WTC11 (cell line): ENCODE measurements at regions not wholly inside any gene's neighbourhood (a gene's known extent, or its start where the extent isn't known, plus 50 kb on each side); places are given as distances from the start of the nearest gene placed in this dataset.

ENCODE experiments used
- ATAC-seq: fragments of 200-7000 bp; cut with Tn5 transposase; 2 replicates; pipeline ENCODE4 v1.10.0; 2021; ENCODE audit warnings: mild to moderate bottlenecking, moderate library complexity
- CTCF ChIA-PET: fragments of 300-600 bp; sonication (Branson Sonifier 250); formaldehyde crosslinking; loops from one replicate; lab custom pipeline; 2021; ENCODE audit warnings: antibody characterized with exemption; lab: Charles Lee
- POLR2A ChIA-PET: fragments of 350-600 bp; sonication (Branson Sonifier 250); formaldehyde crosslinking; loops from one replicate; lab custom pipeline; 2021; ENCODE audit warnings: antibody characterized with exemption; lab: Charles Lee
- DNase-seq: peaks from one replicate; pipeline ENCODE4 v3.0.0; 2021; ENCODE audit warnings: low spot score
- H3K27ac Mint-ChIP-seq: 2 replicates; pipeline ENCODE4 v1.8.0; 2021; ENCODE audit warnings: mixed read lengths
- H3K27me3 Mint-ChIP-seq: 2 replicates; pipeline ENCODE4 v1.8.0; 2021; ENCODE audit warnings: low read depth, mild to moderate bottlenecking, moderate library complexity, mixed read lengths
- H3K36me3 Mint-ChIP-seq: 2 replicates; pipeline ENCODE4 v1.8.0; 2021; ENCODE audit warnings: mixed read lengths
- H3K4me1 Mint-ChIP-seq: 2 replicates; pipeline ENCODE4 v1.8.0; 2022; ENCODE audit warnings: mixed read lengths
- H3K4me3 Mint-ChIP-seq: 2 replicates; pipeline ENCODE4 v1.8.0; 2021; ENCODE audit warnings: mild to moderate bottlenecking, moderate library complexity, mixed read lengths
- H3K9me3 Mint-ChIP-seq: 2 replicates; pipeline ENCODE4 v1.8.0; 2021; ENCODE audit warnings: mixed read lengths
- CREB1 ChIP-seq: sonication (generic); formaldehyde crosslinking; IDR thresholded peaks from 2 replicates; pipeline ENCODE4 v1.8.0; 2023; ENCODE audit warnings: mild to moderate bottlenecking, missing genetic modification reagents
- ETV6 ChIP-seq: sonication (generic); formaldehyde crosslinking; IDR thresholded peaks from 2 replicates; pipeline ENCODE4 v1.8.1; 2022; ENCODE audit warnings: mild to moderate bottlenecking, missing genetic modification reagents
- GRHL2 ChIP-seq: fragments of 250-450 bp; sonication (Bioruptor Pico); IDR thresholded peaks from 2 replicates; pipeline ENCODE4 v1.8.0; 2022; ENCODE audit warnings: mild to moderate bottlenecking, moderate library complexity; ENCODE audit not compliant: insufficient replicate concordance, severe bottlenecking
- IRF1 ChIP-seq: sonication (generic); formaldehyde crosslinking; IDR thresholded peaks from 2 replicates; pipeline ENCODE4 v1.8.0; 2023; ENCODE audit warnings: missing genetic modification reagents
- JAZF1 ChIP-seq: fragments of 250-450 bp; sonication (Bioruptor Pico); IDR thresholded peaks from 2 replicates; pipeline ENCODE4 v1.9.0; 2021; ENCODE audit warnings: moderate library complexity, mild to moderate bottlenecking, inconsistent platforms
- JUN ChIP-seq: sonication (generic); formaldehyde crosslinking; IDR thresholded peaks from 2 replicates; pipeline ENCODE4 v1.8.0; 2023; ENCODE audit warnings: mild to moderate bottlenecking, missing genetic modification reagents
- MAX ChIP-seq: sonication (generic); formaldehyde crosslinking; IDR thresholded peaks from 2 replicates; pipeline ENCODE4 v1.8.0; 2022; ENCODE audit warnings: mild to moderate bottlenecking, missing genetic modification reagents
- MXD4 ChIP-seq: fragments of 250-450 bp; sonication (Bioruptor Pico); IDR thresholded peaks from 2 replicates; pipeline ENCODE4 v1.8.0; 2021; ENCODE audit warnings: mild to moderate bottlenecking, moderate library complexity, borderline replicate concordance
- NFE2L1 ChIP-seq: sonication (generic); formaldehyde crosslinking; IDR thresholded peaks from 2 replicates; pipeline ENCODE4 v1.8.1; 2023; ENCODE audit warnings: missing genetic modification reagents
- NFYB ChIP-seq: sonication (generic); formaldehyde crosslinking; conservative IDR thresholded peaks from 2 replicates; pipeline ENCODE4 v1.8.0; 2022; ENCODE audit warnings: low read depth, missing genetic modification reagents
- RORB ChIP-seq: fragments of 250-450 bp; sonication (Bioruptor Pico); IDR thresholded peaks from 2 replicates; pipeline ENCODE4 v1.9.0; 2021; ENCODE audit warnings: mild to moderate bottlenecking
- SMAD4 ChIP-seq: sonication (generic); formaldehyde crosslinking; IDR thresholded peaks from 2 replicates; pipeline ENCODE4 v1.8.0; 2022; ENCODE audit warnings: mild to moderate bottlenecking, missing genetic modification reagents
- TCF7 ChIP-seq: sonication (generic); formaldehyde crosslinking; IDR thresholded peaks from 2 replicates; pipeline ENCODE4 v1.8.0; 2022; ENCODE audit warnings: mild to moderate bottlenecking, low read depth, missing genetic modification reagents, moderate library complexity
- USF2 ChIP-seq: sonication (generic); formaldehyde crosslinking; IDR thresholded peaks from 2 replicates; pipeline ENCODE4 v1.8.1; 2023; ENCODE audit warnings: mild to moderate bottlenecking, missing genetic modification reagents, moderate library complexity
- ZNF671 ChIP-seq: fragments of 250-450 bp; sonication (Bioruptor Pico); IDR thresholded peaks from 2 replicates; pipeline ENCODE4 v1.8.0; 2021; ENCODE audit warnings: mild to moderate bottlenecking
- TF ChIP-seq, protein P1 (sequence below): fragments of 250-450 bp; sonication (Bioruptor Pico); IDR thresholded peaks from 2 replicates; pipeline ENCODE4 v1.9.0; 2021; ENCODE audit warnings: mild to moderate bottlenecking, borderline replicate concordance
- TF ChIP-seq, protein P2 (sequence below): sonication (generic); formaldehyde crosslinking; IDR thresholded peaks from 2 replicates; pipeline ENCODE4 v1.8.1; 2022; ENCODE audit warnings: missing genetic modification reagents, borderline replicate concordance
- TF ChIP-seq, protein P3 (sequence below): fragments of 250-450 bp; sonication (Bioruptor Pico); IDR thresholded peaks from 2 replicates; pipeline ENCODE4 v2.1.2; 2022; ENCODE audit warnings: mild to moderate bottlenecking, moderate library complexity

- TF ChIP-seq, protein P1, sequence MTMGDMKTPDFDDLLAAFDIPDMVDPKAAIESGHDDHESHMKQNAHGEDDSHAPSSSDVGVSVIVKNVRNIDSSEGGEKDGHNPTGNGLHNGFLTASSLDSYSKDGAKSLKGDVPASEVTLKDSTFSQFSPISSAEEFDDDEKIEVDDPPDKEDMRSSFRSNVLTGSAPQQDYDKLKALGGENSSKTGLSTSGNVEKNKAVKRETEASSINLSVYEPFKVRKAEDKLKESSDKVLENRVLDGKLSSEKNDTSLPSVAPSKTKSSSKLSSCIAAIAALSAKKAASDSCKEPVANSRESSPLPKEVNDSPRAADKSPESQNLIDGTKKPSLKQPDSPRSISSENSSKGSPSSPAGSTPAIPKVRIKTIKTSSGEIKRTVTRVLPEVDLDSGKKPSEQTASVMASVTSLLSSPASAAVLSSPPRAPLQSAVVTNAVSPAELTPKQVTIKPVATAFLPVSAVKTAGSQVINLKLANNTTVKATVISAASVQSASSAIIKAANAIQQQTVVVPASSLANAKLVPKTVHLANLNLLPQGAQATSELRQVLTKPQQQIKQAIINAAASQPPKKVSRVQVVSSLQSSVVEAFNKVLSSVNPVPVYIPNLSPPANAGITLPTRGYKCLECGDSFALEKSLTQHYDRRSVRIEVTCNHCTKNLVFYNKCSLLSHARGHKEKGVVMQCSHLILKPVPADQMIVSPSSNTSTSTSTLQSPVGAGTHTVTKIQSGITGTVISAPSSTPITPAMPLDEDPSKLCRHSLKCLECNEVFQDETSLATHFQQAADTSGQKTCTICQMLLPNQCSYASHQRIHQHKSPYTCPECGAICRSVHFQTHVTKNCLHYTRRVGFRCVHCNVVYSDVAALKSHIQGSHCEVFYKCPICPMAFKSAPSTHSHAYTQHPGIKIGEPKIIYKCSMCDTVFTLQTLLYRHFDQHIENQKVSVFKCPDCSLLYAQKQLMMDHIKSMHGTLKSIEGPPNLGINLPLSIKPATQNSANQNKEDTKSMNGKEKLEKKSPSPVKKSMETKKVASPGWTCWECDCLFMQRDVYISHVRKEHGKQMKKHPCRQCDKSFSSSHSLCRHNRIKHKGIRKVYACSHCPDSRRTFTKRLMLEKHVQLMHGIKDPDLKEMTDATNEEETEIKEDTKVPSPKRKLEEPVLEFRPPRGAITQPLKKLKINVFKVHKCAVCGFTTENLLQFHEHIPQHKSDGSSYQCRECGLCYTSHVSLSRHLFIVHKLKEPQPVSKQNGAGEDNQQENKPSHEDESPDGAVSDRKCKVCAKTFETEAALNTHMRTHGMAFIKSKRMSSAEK (CRISPR knock-in tag): no peak
- TF ChIP-seq MAX (CRISPR knock-in tag): no peak
- TF ChIP-seq SMAD4 (CRISPR knock-in tag): no peak
- TF ChIP-seq IRF1 (CRISPR knock-in tag): no peak
These were observed 187.9 kb upstream of the ATP10A start (continued) for GRCh38 chr15:26050984-26051383.

DNA sequence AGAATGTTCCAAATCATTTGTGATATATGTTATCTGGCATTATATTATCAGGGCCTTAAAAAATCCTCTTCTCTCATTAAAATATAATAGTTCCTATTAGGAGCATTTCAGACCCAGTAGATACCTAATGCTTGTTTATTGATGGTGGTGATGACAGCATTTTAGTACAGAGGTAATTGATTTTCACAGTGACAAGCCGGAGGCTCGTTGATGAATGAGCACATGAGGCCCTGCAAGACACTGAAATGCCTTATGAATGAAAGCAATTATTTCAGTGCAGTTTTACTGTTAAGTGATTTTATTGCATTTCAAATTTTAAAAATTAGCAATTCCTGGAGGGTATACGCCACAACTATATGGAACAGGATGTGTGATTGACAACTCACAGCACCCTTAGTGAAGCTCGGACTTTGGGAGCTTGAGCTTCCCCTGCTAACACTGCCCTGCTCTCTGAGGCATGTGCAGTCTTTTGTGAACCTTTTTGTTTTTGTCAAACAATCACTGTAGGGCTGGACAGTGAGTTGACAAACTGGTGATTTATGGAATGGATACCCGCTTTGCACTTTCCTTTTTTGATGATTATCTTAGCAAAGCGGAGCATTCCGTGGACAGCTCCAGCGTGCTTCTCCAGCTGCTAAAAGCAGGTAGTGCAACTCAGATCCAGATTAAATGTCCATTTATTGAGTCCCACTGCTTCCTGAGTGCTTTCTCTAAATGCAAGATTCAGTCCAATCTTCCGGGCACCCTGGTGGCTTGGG lies 187.0 kb upstream of the ATP10A start:
- Mint-ChIP-seq H3K27me3 (no peaks in the 10 kb centered on the region), H3K4me3 (no peak overlapping the region), H3K36me3 (no peaks in the 10 kb centered on the region), H3K4me1 (peaks cover 16% of the 10 kb centered on the region), H3K9me3 (peaks cover 5% of the 10 kb centered on the region), H3K27ac (no peak overlapping the region)
- DNase-seq: no peak
- POLR2A ChIA-PET: no interaction called here
- ATAC-seq: no peak
- TF ChIP-seq TCF7 (CRISPR knock-in tag): no peak
- TF ChIP-seq ZNF671 (CRISPR knock-in tag): no peak
- no peak for TF ChIP-seq JAZF1
- TF ChIP-seq NFYB (CRISPR knock-in tag): no peak
- no peak for TF ChIP-seq MXD4 (CRISPR knock-in tag)
- no peak for TF ChIP-seq ETV6 (CRISPR knock-in tag)
- CTCF ChIA-PET: no interaction called here

GRCh38 chr15:26048669-26049068 lies 185.5 kb upstream of the ATP10A start:
- no peak for ATAC-seq
- ChIA-PET CTCF (no interaction called here), POLR2A (no interaction called here)
- peaks cover 8% of the 10 kb centered on the region for H3K9me3 Mint-ChIP-seq
- no peak overlapping the region for H3K4me3 Mint-ChIP-seq
- no peak overlapping the region for H3K27ac Mint-ChIP-seq
- H3K27me3 Mint-ChIP-seq: no peaks in the 10 kb centered on the region
- no peak for DNase-seq
- H3K4me1 Mint-ChIP-seq: peaks cover 16% of the 10 kb centered on the region
- H3K36me3 Mint-ChIP-seq: no peaks in the 10 kb centered on the region
- TF ChIP-seq GRHL2 (CRISPR knock-in tag) (no peak), IRF1 (CRISPR knock-in tag) (no peak), RORB (no peak), TCF7 (CRISPR knock-in tag) (no peak), USF2 (CRISPR knock-in tag) (no peak), NFE2L1 (CRISPR knock-in tag) (no peak), CREB1 (CRISPR knock-in tag) (no peak), JUN (CRISPR knock-in tag) (no peak)
- TF ChIP-seq, protein P2, sequence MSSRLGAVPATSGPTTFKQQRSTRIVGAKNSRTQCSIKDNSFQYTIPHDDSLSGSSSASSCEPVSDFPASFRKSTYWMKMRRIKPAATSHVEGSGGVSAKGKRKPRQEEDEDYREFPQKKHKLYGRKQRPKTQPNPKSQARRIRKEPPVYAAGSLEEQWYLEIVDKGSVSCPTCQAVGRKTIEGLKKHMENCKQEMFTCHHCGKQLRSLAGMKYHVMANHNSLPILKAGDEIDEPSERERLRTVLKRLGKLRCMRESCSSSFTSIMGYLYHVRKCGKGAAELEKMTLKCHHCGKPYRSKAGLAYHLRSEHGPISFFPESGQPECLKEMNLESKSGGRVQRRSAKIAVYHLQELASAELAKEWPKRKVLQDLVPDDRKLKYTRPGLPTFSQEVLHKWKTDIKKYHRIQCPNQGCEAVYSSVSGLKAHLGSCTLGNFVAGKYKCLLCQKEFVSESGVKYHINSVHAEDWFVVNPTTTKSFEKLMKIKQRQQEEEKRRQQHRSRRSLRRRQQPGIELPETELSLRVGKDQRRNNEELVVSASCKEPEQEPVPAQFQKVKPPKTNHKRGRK (CRISPR knock-in tag): no peak
- TF ChIP-seq, protein P3, sequence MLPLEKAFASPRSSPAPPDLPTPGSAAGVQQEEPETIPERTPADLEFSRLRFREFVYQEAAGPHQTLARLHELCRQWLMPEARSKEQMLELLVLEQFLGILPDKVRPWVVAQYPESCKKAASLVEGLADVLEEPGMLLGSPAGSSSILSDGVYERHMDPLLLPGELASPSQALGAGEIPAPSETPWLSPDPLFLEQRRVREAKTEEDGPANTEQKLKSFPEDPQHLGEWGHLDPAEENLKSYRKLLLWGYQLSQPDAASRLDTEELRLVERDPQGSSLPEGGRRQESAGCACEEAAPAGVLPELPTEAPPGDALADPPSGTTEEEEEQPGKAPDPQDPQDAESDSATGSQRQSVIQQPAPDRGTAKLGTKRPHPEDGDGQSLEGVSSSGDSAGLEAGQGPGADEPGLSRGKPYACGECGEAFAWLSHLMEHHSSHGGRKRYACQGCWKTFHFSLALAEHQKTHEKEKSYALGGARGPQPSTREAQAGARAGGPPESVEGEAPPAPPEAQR: no peak
